Skeletal muscle satellite cell (primary cell): ENCODE measurements at regions not wholly inside any gene's neighbourhood (a gene's known extent, or its start where the extent isn't known, plus 50 kb on each side); places are given as distances from the start of the nearest gene placed in this dataset. TPM values are rescaled to one million over a fixed set of nuclear protein-coding genes. Genes with fewer than 3 reads are reported as not detected.

ENCODE experiments used
- H3K27me3 ChIP-seq: 2 replicates; pipeline ENCODE4 v1.7.0; 2013; ENCODE audit warnings: low read length; ENCODE audit not compliant: control insufficient read depth, insufficient read depth
- H3K36me3 ChIP-seq: 2 replicates; pipeline ENCODE4 v1.7.0; 2013; ENCODE audit warnings: mild to moderate bottlenecking, control low read depth, low read length; ENCODE audit not compliant: insufficient read depth
- H3K4me1 ChIP-seq: 2 replicates; pipeline ENCODE4 v1.7.0; 2013; ENCODE audit warnings: low read length; ENCODE audit not compliant: control insufficient read depth, insufficient read depth
- H3K4me2 ChIP-seq: 2 replicates; pipeline ENCODE4 v1.7.0; 2013; ENCODE audit warnings: mild to moderate bottlenecking, low read length
- H3K4me3 ChIP-seq: 2 replicates; pipeline ENCODE4 v1.7.0; 2013; ENCODE audit warnings: low read length
- H3K9ac ChIP-seq: 2 replicates; pipeline ENCODE4 v1.7.0; 2013; ENCODE audit warnings: mild to moderate bottlenecking, low read depth, low read length, moderate library complexity
- H3K9me3 ChIP-seq: replicated peaks from 2 replicates; pipeline ENCODE4 v1.7.0; 2013; ENCODE audit warnings: mild to moderate bottlenecking, control low read depth, low read length
- small RNA-seq: library from RNA; depleted of rRNA; stranded (forward); fragments of <200 nt; gene quantifications from one replicate; pipeline ENCODE3, GENCODE V24; 2012

- Histone ChIP-seq H3K9ac (no peak overlapping the region), H3K9me3 (no peaks in the 10 kb centered on the region), H3K4me2 (no peak overlapping the region), H3K4me1 (peaks cover 6% of the 10 kb centered on the region), H3K27me3 (no peaks in the 10 kb centered on the region), H3K36me3 (no peaks in the 10 kb centered on the region), H3K4me3 (no peak overlapping the region)
Measured at GRCh38 chr2:212596688-212597087, 58.1 kb upstream of the ERBB4 start.

- Histone ChIP-seq H3K4me3 (no peak overlapping the region), H3K36me3 (no peaks in the 10 kb centered on the region), H3K27me3 (no peaks in the 10 kb centered on the region), H3K9ac (no peak overlapping the region), H3K4me2 (no peak overlapping the region), H3K9me3 (no peaks in the 10 kb centered on the region), H3K4me1 (peaks cover 6% of the 10 kb centered on the region)
Measured at GRCh38 chr2:212596276-212596675, 57.7 kb upstream of the ERBB4 start.

GRCh38 chr2:212595036-212595654 is 56.5 kb upstream of the ERBB4 start:
- no peak overlapping the region for H3K4me3 ChIP-seq
- H3K9me3 ChIP-seq, result no peaks in the 10 kb centered on the region
- H3K4me2 ChIP-seq, result no peak overlapping the region
- no peaks in the 10 kb centered on the region for H3K27me3 ChIP-seq
- no peak overlapping the region for H3K9ac ChIP-seq
- H3K4me1 ChIP-seq, result peaks cover 6% of the 10 kb centered on the region
- no peaks in the 10 kb centered on the region for H3K36me3 ChIP-seq

- H3K27me3 ChIP-seq, result no peaks in the 10 kb centered on the region
- no peaks in the 10 kb centered on the region for H3K4me1 ChIP-seq
- no peak overlapping the region for H3K4me2 ChIP-seq
- no peaks in the 10 kb centered on the region for H3K36me3 ChIP-seq
- no peak overlapping the region for H3K4me3 ChIP-seq
- H3K9me3 ChIP-seq, result no peaks in the 10 kb centered on the region
- no peak overlapping the region for H3K9ac ChIP-seq
Measured at GRCh38 chr2:212592695-212593094, 54.1 kb upstream of the ERBB4 start.

Small RNA genes lying in the stretch of these regions (small RNA-seq; reads per million reads assigned to genes)
- not detected for gene MIR4776-1
